Esophagus muscularis mucosa (tissue), 4 donors: ENCODE measurements at regions not wholly inside any gene's neighbourhood (a gene's known extent, or its start where the extent isn't known, plus 50 kb on each side); places are given as distances from the start of the nearest gene placed in this dataset.

ENCODE experiments used
- EP300 ChIP-seq: sonication (generic); formaldehyde crosslinking; IDR thresholded peaks from one replicate; pipeline ENCODE4 v1.6.1; 2017; ENCODE audit warnings: antibody characterized with exemption
- POLR2A ChIP-seq: fragments of 450-650 bp; IDR thresholded peaks from one replicate; pipeline ENCODE4 v1.6.1; 2017; ENCODE audit warnings: antibody characterized with exemption, moderate library complexity, mild to moderate bottlenecking, low read depth
- POLR2AphosphoS5 ChIP-seq, 2 donors: sonication (generic); formaldehyde crosslinking; IDR thresholded peaks; one replicate each; pipeline ENCODE4 v1.6.1; 2017; ENCODE audit warnings: antibody characterized with exemption in 2 of 2
- TF ChIP-seq, protein P1 (sequence below), 3 experiments: fragments of 200-600 bp in 2 of 3; fragments of 450-650 bp in 1 of 3; sonication (generic) in 2 of 3; IDR thresholded peaks; one replicate each; pipeline ENCODE4 v1.5.1; 2017 to 2019; ENCODE audit warnings: antibody characterized with exemption in 3 of 3, mild to moderate bottlenecking in 2 of 3, moderate library complexity in 1 of 3

DNA sequence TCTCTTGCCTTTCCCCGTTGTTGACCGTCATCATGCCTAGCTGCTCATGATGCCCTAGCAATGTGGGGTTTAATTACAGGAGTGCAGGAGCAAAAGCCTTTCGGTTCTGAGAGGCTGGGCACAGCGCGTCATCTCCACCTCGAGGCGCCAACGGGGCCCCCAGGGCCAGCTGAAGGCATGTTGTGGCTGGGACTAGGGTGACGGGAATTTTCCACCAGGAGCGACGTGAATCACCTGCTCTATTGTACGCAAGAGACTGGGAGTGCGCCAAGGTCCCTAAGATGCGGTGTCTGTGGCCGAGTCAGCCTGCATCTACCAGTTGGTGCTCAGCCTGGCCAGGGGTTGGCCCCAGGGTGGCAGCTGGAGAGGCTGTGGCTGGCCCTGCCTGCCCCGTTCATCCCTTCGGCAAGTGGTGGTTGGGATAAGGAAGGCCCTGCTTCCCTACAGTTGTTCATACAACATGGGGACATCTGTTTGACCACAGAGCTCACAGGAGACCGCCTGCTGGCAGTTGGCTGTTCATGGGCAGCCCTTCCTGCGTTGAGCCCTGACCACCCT, 1175.6 kb downstream of the BRD1 start:
- TF ChIP-seq, protein P1, sequence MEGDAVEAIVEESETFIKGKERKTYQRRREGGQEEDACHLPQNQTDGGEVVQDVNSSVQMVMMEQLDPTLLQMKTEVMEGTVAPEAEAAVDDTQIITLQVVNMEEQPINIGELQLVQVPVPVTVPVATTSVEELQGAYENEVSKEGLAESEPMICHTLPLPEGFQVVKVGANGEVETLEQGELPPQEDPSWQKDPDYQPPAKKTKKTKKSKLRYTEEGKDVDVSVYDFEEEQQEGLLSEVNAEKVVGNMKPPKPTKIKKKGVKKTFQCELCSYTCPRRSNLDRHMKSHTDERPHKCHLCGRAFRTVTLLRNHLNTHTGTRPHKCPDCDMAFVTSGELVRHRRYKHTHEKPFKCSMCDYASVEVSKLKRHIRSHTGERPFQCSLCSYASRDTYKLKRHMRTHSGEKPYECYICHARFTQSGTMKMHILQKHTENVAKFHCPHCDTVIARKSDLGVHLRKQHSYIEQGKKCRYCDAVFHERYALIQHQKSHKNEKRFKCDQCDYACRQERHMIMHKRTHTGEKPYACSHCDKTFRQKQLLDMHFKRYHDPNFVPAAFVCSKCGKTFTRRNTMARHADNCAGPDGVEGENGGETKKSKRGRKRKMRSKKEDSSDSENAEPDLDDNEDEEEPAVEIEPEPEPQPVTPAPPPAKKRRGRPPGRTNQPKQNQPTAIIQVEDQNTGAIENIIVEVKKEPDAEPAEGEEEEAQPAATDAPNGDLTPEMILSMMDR (IDR thresholded peaks at IDR 0.05) = no peak
- TF ChIP-seq POLR2AphosphoS5 (IDR thresholded peaks at IDR 0.05) (no peak), POLR2A (no peak), EP300 (no peak)
